ENCODE measurements at regions not wholly inside any gene's neighbourhood (a gene's known extent, or its start where the extent isn't known, plus 50 kb on each side); places are given as distances from the start of the nearest gene placed in this dataset.
"Not testable (repeated sequence)": the region's sequence is repeated elsewhere in the genome, so short reads cannot be mapped to it uniquely, and the experiment has no call there.

DNA sequence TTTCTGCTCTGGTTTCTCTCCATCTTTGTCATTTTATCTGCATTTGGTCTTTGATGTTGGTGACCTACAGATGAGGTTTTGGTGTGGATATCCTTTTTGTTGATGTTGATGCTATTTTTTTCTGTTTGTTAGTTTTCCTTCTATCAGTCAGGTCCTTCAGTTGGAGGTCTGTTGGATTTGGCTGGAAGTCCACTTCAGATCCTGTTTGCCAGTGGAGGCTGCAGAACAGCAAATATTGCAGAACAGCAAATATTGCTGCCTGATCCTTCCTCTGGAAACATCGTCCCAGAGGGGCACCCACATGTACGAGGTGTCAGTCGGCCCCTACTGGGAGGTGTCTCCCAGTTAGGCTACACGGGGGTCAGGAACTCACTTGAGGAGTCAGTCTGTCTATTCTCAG, 265.4 kb upstream of the SYNCRIP start:
- TF ChIP-seq, protein P1, sequence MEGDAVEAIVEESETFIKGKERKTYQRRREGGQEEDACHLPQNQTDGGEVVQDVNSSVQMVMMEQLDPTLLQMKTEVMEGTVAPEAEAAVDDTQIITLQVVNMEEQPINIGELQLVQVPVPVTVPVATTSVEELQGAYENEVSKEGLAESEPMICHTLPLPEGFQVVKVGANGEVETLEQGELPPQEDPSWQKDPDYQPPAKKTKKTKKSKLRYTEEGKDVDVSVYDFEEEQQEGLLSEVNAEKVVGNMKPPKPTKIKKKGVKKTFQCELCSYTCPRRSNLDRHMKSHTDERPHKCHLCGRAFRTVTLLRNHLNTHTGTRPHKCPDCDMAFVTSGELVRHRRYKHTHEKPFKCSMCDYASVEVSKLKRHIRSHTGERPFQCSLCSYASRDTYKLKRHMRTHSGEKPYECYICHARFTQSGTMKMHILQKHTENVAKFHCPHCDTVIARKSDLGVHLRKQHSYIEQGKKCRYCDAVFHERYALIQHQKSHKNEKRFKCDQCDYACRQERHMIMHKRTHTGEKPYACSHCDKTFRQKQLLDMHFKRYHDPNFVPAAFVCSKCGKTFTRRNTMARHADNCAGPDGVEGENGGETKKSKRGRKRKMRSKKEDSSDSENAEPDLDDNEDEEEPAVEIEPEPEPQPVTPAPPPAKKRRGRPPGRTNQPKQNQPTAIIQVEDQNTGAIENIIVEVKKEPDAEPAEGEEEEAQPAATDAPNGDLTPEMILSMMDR (IDR thresholded peaks at IDR 0.05) = not testable (repeated sequence)
- TF ChIP-seq POLR2AphosphoS5 (IDR thresholded peaks at IDR 0.05) = peak; percentile 35
- TF ChIP-seq POLR2A (IDR thresholded peaks at IDR 0.05) = not testable (repeated sequence)

Data from prostate gland (tissue), 2 donors.